Astrocyte (in vitro differentiated cells and primary cell): ENCODE measurements at regions not wholly inside any gene's neighbourhood (a gene's known extent, or its start where the extent isn't known, plus 50 kb on each side); places are given as distances from the start of the nearest gene placed in this dataset.

Experiments used
- DNase-seq: peaks from one replicate; pipeline ENCODE4 v3.0.0-alpha.2; 2010; ENCODE audit warnings: low read depth
- FAIRE-seq: peaks from 2 replicates; lab custom pipeline; 2011; peaks lifted over from hg19 to GRCh38; lab: Jason Lieb, UNC
- H2AFZ ChIP-seq: 2 replicates; pipeline ENCODE4 v1.6.0; 2012; ENCODE audit warnings: low read depth, low read length, inconsistent platforms
- H3K27ac ChIP-seq: 2 replicates; pipeline ENCODE4 v1.5.1; 2011; ENCODE audit warnings: low read depth, low read length, inconsistent platforms
- H3K27me3 ChIP-seq: 2 replicates; pipeline ENCODE4 v1.6.0; 2011; ENCODE audit warnings: low read length, inconsistent platforms; ENCODE audit not compliant: insufficient read depth
- H3K36me3 ChIP-seq: 2 replicates; pipeline ENCODE4 v1.5.1; 2011; ENCODE audit warnings: low read length, inconsistent platforms; ENCODE audit not compliant: insufficient read depth
- H3K4me1 ChIP-seq: 2 replicates; pipeline ENCODE4 v1.5.1; 2011; ENCODE audit warnings: low read length, inconsistent platforms; ENCODE audit not compliant: insufficient read depth
- H3K4me2 ChIP-seq: 2 replicates; pipeline ENCODE4 v1.6.0; 2012; ENCODE audit warnings: low read length, inconsistent platforms
- H3K4me3 ChIP-seq: 2 replicates; pipeline ENCODE4 v1.5.1; 2011; ENCODE audit warnings: low read depth, mild to moderate bottlenecking, low read length, inconsistent platforms; ENCODE audit not compliant: insufficient read depth
- H3K79me2 ChIP-seq: 2 replicates; pipeline ENCODE4 v1.6.0; 2012; ENCODE audit warnings: mild to moderate bottlenecking, low read length, inconsistent platforms; ENCODE audit not compliant: insufficient read depth
- H3K9ac ChIP-seq: 2 replicates; pipeline ENCODE4 v1.6.0; 2012; ENCODE audit warnings: mild to moderate bottlenecking, low read length, inconsistent platforms
- H3K9me3 ChIP-seq: 2 replicates; pipeline ENCODE4 v1.5.1; 2012; ENCODE audit warnings: low read depth, mild to moderate bottlenecking, low read length, inconsistent platforms; ENCODE audit not compliant: insufficient read depth
- H4K20me1 ChIP-seq: 2 replicates; pipeline ENCODE4 v1.6.0; 2012; ENCODE audit warnings: low read length, inconsistent platforms; ENCODE audit not compliant: insufficient read depth
- H3K27ac Mint-ChIP-seq: one replicate; pipeline ENCODE4 v1.8.0; 2021; ENCODE audit warnings: mild to moderate bottlenecking, mixed read lengths; ENCODE audit not compliant: unreplicated experiment
- H3K27me3 Mint-ChIP-seq: one replicate; pipeline ENCODE4 v1.8.0; 2021; ENCODE audit warnings: low read depth, mixed read lengths; ENCODE audit not compliant: unreplicated experiment
- H3K36me3 Mint-ChIP-seq: one replicate; pipeline ENCODE4 v1.8.0; 2021; ENCODE audit warnings: low read depth, mixed read lengths; ENCODE audit not compliant: unreplicated experiment
- H3K4me1 Mint-ChIP-seq: one replicate; pipeline ENCODE4 v1.8.0; 2021; ENCODE audit warnings: low read depth, mixed read lengths; ENCODE audit not compliant: unreplicated experiment
- H3K4me3 Mint-ChIP-seq: one replicate; pipeline ENCODE4 v1.8.0; 2021; ENCODE audit warnings: mild to moderate bottlenecking, moderate library complexity, mixed read lengths; ENCODE audit not compliant: unreplicated experiment
- H3K9me3 Mint-ChIP-seq: one replicate; pipeline ENCODE4 v1.8.0; 2021; ENCODE audit warnings: mild to moderate bottlenecking, mixed read lengths; ENCODE audit not compliant: unreplicated experiment
- CTCF ChIP-seq: IDR thresholded peaks from 2 replicates; pipeline ENCODE4 v1.5.1; 2011; ENCODE audit warnings: low read depth, mild to moderate bottlenecking, inconsistent platforms, low read length, moderate library complexity; ENCODE audit not compliant: insufficient read depth
- EZH2 ChIP-seq: IDR thresholded peaks from 2 replicates; pipeline ENCODE4 v1.6.1; 2012; ENCODE audit warnings: mild to moderate bottlenecking, low read length, inconsistent platforms; ENCODE audit not compliant: insufficient read depth

GRCh38 chr11:92495107-92495793, 270.6 kb downstream of the FAT3 start:
- H4K20me1 ChIP-seq, result no peaks in the 10 kb centered on the region
- H3K4me3 ChIP-seq, result no peak overlapping the region
- H3K36me3 ChIP-seq, result no peaks in the 10 kb centered on the region
- H3K9ac ChIP-seq, result no peak overlapping the region
- no peak overlapping the region for H2AFZ ChIP-seq
- DNase-seq (no peak), FAIRE-seq (no peak)
- Mint-ChIP-seq H3K4me3 (no peak overlapping the region), H3K4me1 (peaks cover 2% of the 10 kb centered on the region), H3K27me3 (no peaks in the 10 kb centered on the region), H3K9me3 (no peaks in the 10 kb centered on the region), H3K27ac (no peak overlapping the region), H3K36me3 (no peaks in the 10 kb centered on the region)
- no peaks in the 10 kb centered on the region for H3K4me1 ChIP-seq
- no peak overlapping the region for H3K4me2 ChIP-seq
- H3K79me2 ChIP-seq, result no peaks in the 10 kb centered on the region
- no peaks in the 10 kb centered on the region for H3K9me3 ChIP-seq
- H3K27ac ChIP-seq, result no peak overlapping the region
- TF ChIP-seq EZH2 (no peak), CTCF (no peak)
- H3K27me3 ChIP-seq, result no peaks in the 10 kb centered on the region

GRCh38 chr11:92500453-92500852, 275.8 kb downstream of the FAT3 start:
- no peak overlapping the region for H2AFZ ChIP-seq
- no peak for TF ChIP-seq EZH2
- TF ChIP-seq CTCF, result no peak
- Mint-ChIP-seq H3K27me3 (no peaks in the 10 kb centered on the region), H3K4me1 (peaks cover 4% of the 10 kb centered on the region), H3K4me3 (no peak overlapping the region), H3K9me3 (no peaks in the 10 kb centered on the region), H3K27ac (no peak overlapping the region), H3K36me3 (no peaks in the 10 kb centered on the region)
- H4K20me1 ChIP-seq, result no peaks in the 10 kb centered on the region
- FAIRE-seq (no peak), DNase-seq (no peak)
- H3K9ac ChIP-seq, result no peak overlapping the region
- H3K9me3 ChIP-seq, result no peaks in the 10 kb centered on the region
- H3K4me3 ChIP-seq, result no peak overlapping the region
- no peaks in the 10 kb centered on the region for H3K36me3 ChIP-seq
- H3K27ac ChIP-seq, result no peak overlapping the region
- H3K27me3 ChIP-seq, result no peaks in the 10 kb centered on the region
- no peak overlapping the region for H3K4me2 ChIP-seq
- H3K79me2 ChIP-seq, result no peaks in the 10 kb centered on the region
- no peaks in the 10 kb centered on the region for H3K4me1 ChIP-seq

GRCh38 chr11:92501066-92501739, 276.6 kb downstream of the FAT3 start:
- Histone ChIP-seq H3K4me1 (no peaks in the 10 kb centered on the region), H3K79me2 (no peaks in the 10 kb centered on the region), H4K20me1 (no peaks in the 10 kb centered on the region), H3K27ac (no peak overlapping the region), H3K27me3 (no peaks in the 10 kb centered on the region), H3K9me3 (no peaks in the 10 kb centered on the region), H3K4me2 (no peak overlapping the region), H3K4me3 (no peak overlapping the region), H2AFZ (no peak overlapping the region), H3K36me3 (no peaks in the 10 kb centered on the region), H3K9ac (no peak overlapping the region)
- H3K27ac Mint-ChIP-seq, result no peak overlapping the region
- TF ChIP-seq EZH2 (no peak), CTCF (no peak)
- H3K4me3 Mint-ChIP-seq, result no peak overlapping the region
- FAIRE-seq, result no peak
- DNase-seq, result no peak
- H3K27me3 Mint-ChIP-seq, result no peaks in the 10 kb centered on the region
- no peaks in the 10 kb centered on the region for H3K9me3 Mint-ChIP-seq
- peaks cover 10% of the 10 kb centered on the region for H3K4me1 Mint-ChIP-seq
- H3K36me3 Mint-ChIP-seq, result no peaks in the 10 kb centered on the region
